ENCODE measurements at regions not wholly inside any gene's neighbourhood (a gene's known extent, or its start where the extent isn't known, plus 50 kb on each side); places are given as distances from the start of the nearest gene placed in this dataset.

- no peak for TF ChIP-seq POLR2AphosphoS5 (IDR thresholded peaks at IDR 0.05; ENCODE audit: low read depth, low read length)
- no peak for TF ChIP-seq SIN3A (IDR thresholded peaks at IDR 0.05; ENCODE audit: borderline replicate concordance, insufficient read depth, low read depth, low read length)
- no peak for TF ChIP-seq REST (IDR thresholded peaks at IDR 0.05; ENCODE audit: insufficient read depth in 1 of 2, low read depth in 2 of 2, low read length in 1 of 2)
- TF ChIP-seq CTCF (IDR thresholded peaks at IDR 0.05): no peak
- no peak for TF ChIP-seq TCF7L2 (IDR thresholded peaks at IDR 0.05; ENCODE audit: low read depth, low read length)
- DNase-seq (ENCODE audit: low read depth, low spot score) (no peak), ATAC-seq (no peak)
- BruUV-seq (replicated peaks): no TSS peak
- Histone ChIP-seq H3K9me3 (ENCODE audit: control insufficient read depth, insufficient read depth, low read depth, low read length) (no peaks in the 10 kb centered on the region), H3K27ac (ENCODE audit: low read length) (no peak overlapping the region), H3K4me3 (ENCODE audit: low read depth in 2 of 2, low read length in 2 of 2) (no peak overlapping the region), H3K36me3 (ENCODE audit: control insufficient read depth, insufficient read depth, low read length) (no peaks in the 10 kb centered on the region), H3K27me3 (ENCODE audit: control insufficient read depth, insufficient read depth, low read length) (no peaks in the 10 kb centered on the region), H3K4me1 (ENCODE audit: control insufficient read depth, insufficient read depth, low read length) (no peaks in the 10 kb centered on the region)
- intact Hi-C loops (cut with micrococcal nuclease; ENCODE audit: unreplicated experiment): no loop called here
- ChIA-PET CTCF (no interaction called here), POLR2A (no interaction called here)
- in situ Hi-C loops (cut with HindIII; ENCODE audit: low pct_unique_long_range_greater_than_20kb, low sequenced_read_pairs): no loop called here
Measured at GRCh38 chr12:63457857-63458256, 210.4 kb downstream of the DPY19L2 start.

- CTCF ChIA-PET: no interaction called here
- in situ Hi-C loops (cut with HindIII; ENCODE audit: low pct_unique_long_range_greater_than_20kb, low sequenced_read_pairs): no loop called here
Measured at GRCh38 chr12:63457428-63457827, 210.9 kb downstream of the DPY19L2 start.

More at GRCh38 chr12:63457428-63457827, 210.9 kb downstream of the DPY19L2 start:
- DNase-seq (ENCODE audit: low read depth, low spot score) (no peak), ATAC-seq (no peak)
- no TSS peak for BruUV-seq (replicated peaks)
- Histone ChIP-seq H3K27me3 (ENCODE audit: control insufficient read depth, insufficient read depth, low read length) (no peaks in the 10 kb centered on the region), H3K4me3 (ENCODE audit: low read depth in 2 of 2, low read length in 2 of 2) (no peak overlapping the region), H3K4me1 (ENCODE audit: control insufficient read depth, insufficient read depth, low read length) (no peaks in the 10 kb centered on the region), H3K36me3 (ENCODE audit: control insufficient read depth, insufficient read depth, low read length) (no peaks in the 10 kb centered on the region), H3K9me3 (ENCODE audit: control insufficient read depth, insufficient read depth, low read depth, low read length) (no peaks in the 10 kb centered on the region), H3K27ac (ENCODE audit: low read length) (no peak overlapping the region)
- POLR2A ChIA-PET: no interaction called here
- TF ChIP-seq POLR2AphosphoS5 (IDR thresholded peaks at IDR 0.05; ENCODE audit: low read depth, low read length): no peak
- TF ChIP-seq TCF7L2 (IDR thresholded peaks at IDR 0.05; ENCODE audit: low read depth, low read length): no peak
- TF ChIP-seq SIN3A (IDR thresholded peaks at IDR 0.05; ENCODE audit: borderline replicate concordance, insufficient read depth, low read depth, low read length): no peak
- no peak for TF ChIP-seq REST (IDR thresholded peaks at IDR 0.05; ENCODE audit: insufficient read depth in 1 of 2, low read depth in 2 of 2, low read length in 1 of 2)
- no peak for TF ChIP-seq CTCF (IDR thresholded peaks at IDR 0.05)
- intact Hi-C loops (cut with micrococcal nuclease; ENCODE audit: unreplicated experiment): no loop called here
